ENCODE measurements at regions not wholly inside any gene's neighbourhood (a gene's known extent, or its start where the extent isn't known, plus 50 kb on each side); places are given as distances from the start of the nearest gene placed in this dataset.

- Histone ChIP-seq H3K27me3 (replicated peaks; ENCODE audit: insufficient read depth) (no peaks in the 10 kb centered on the region), H3K36me3 (no peaks in the 10 kb centered on the region), H3K27ac (no peak overlapping the region), H3K4me3 (no peak overlapping the region), H3K4me1 (replicated peaks) (no peaks in the 10 kb centered on the region), H3K9me3 (no peaks in the 10 kb centered on the region)
- intact Hi-C loops (cut with DNase I), result no loop called here
- no peak for TF ChIP-seq POLR2AphosphoS5 (IDR thresholded peaks at IDR 0.05)
- no peak for TF ChIP-seq POLR2A (IDR thresholded peaks at IDR 0.05)
- TF ChIP-seq CTCF (IDR thresholded peaks at IDR 0.05), result no peak
- 44% methylated on average over 2 of the region's 2 CpGs for WGBS
- no peak for DNase-seq (ENCODE audit: low spot score)
These were observed 202.9 kb downstream of the RDH14 start for GRCh38 chr2:18357537-18357936.

GRCh38 chr2:18356676-18357075 is 203.8 kb downstream of the RDH14 start:
- DNase-seq (ENCODE audit: low spot score), result no peak
- Histone ChIP-seq H3K9me3 (no peaks in the 10 kb centered on the region), H3K27me3 (replicated peaks; ENCODE audit: insufficient read depth) (no peaks in the 10 kb centered on the region), H3K36me3 (no peaks in the 10 kb centered on the region), H3K4me3 (no peak overlapping the region), H3K4me1 (replicated peaks) (no peaks in the 10 kb centered on the region), H3K27ac (no peak overlapping the region)
- intact Hi-C loops (cut with DNase I), result no loop called here
- 69% methylated on average over 2 of the region's 2 CpGs for WGBS
- no peak for TF ChIP-seq POLR2A (IDR thresholded peaks at IDR 0.05)
- no peak for TF ChIP-seq POLR2AphosphoS5 (IDR thresholded peaks at IDR 0.05)
- no peak for TF ChIP-seq CTCF (IDR thresholded peaks at IDR 0.05)

GRCh38 chr2:18349421-18349820 is 211.0 kb downstream of the RDH14 start:
- H3K4me1 ChIP-seq (replicated peaks), result no peaks in the 10 kb centered on the region
- no peaks in the 10 kb centered on the region for H3K36me3 ChIP-seq
- TF ChIP-seq POLR2A (IDR thresholded peaks at IDR 0.05), result no peak
- TF ChIP-seq POLR2AphosphoS5 (IDR thresholded peaks at IDR 0.05), result no peak
- no peak for TF ChIP-seq CTCF (IDR thresholded peaks at IDR 0.05)
- no peaks in the 10 kb centered on the region for H3K27me3 ChIP-seq (replicated peaks; ENCODE audit: insufficient read depth)
- 75% methylated on average over 1 of the region's 1 CpG for WGBS
- no peak overlapping the region for H3K4me3 ChIP-seq
- no peak for DNase-seq (ENCODE audit: low spot score)
- intact Hi-C loops (cut with DNase I), result no loop called here
- no peak overlapping the region for H3K27ac ChIP-seq
- no peaks in the 10 kb centered on the region for H3K9me3 ChIP-seq

- intact Hi-C loops (cut with DNase I), result no loop called here
- Histone ChIP-seq H3K4me1 (replicated peaks) (no peaks in the 10 kb centered on the region), H3K27ac (no peak overlapping the region), H3K36me3 (no peaks in the 10 kb centered on the region), H3K9me3 (no peaks in the 10 kb centered on the region), H3K4me3 (no peak overlapping the region), H3K27me3 (replicated peaks; ENCODE audit: insufficient read depth) (no peaks in the 10 kb centered on the region)
- DNase-seq (ENCODE audit: low spot score), result no peak
- TF ChIP-seq POLR2AphosphoS5 (IDR thresholded peaks at IDR 0.05) (no peak), POLR2A (IDR thresholded peaks at IDR 0.05) (no peak), CTCF (IDR thresholded peaks at IDR 0.05) (no peak)
- 91% methylated on average over 3 of the region's 3 CpGs for WGBS
These were observed 213.6 kb downstream of the RDH14 start for GRCh38 chr2:18346874-18347273.

- TF ChIP-seq POLR2AphosphoS5 (IDR thresholded peaks at IDR 0.05) (no peak), CTCF (IDR thresholded peaks at IDR 0.05) (no peak), POLR2A (IDR thresholded peaks at IDR 0.05) (no peak)
- 53% methylated on average over 3 of the region's 3 CpGs for WGBS
- intact Hi-C loops (cut with DNase I), result no loop called here
These were observed 214.1 kb downstream of the RDH14 start for GRCh38 chr2:18346344-18346743.

More at GRCh38 chr2:18346344-18346743, 214.1 kb downstream of the RDH14 start:
- DNase-seq (ENCODE audit: low spot score), result peak; percentile 7
- Histone ChIP-seq H3K36me3 (no peaks in the 10 kb centered on the region), H3K4me3 (no peak overlapping the region), H3K4me1 (replicated peaks) (no peaks in the 10 kb centered on the region), H3K27ac (no peak overlapping the region), H3K27me3 (replicated peaks; ENCODE audit: insufficient read depth) (no peaks in the 10 kb centered on the region), H3K9me3 (no peaks in the 10 kb centered on the region)
